Fibroblast of peridontal ligament (primary cell): ENCODE measurements at regions not wholly inside any gene's neighbourhood (a gene's known extent, or its start where the extent isn't known, plus 50 kb on each side); places are given as distances from the start of the nearest gene placed in this dataset.

ENCODE experiments used
- DNase-seq: peaks from one replicate; pipeline ENCODE4 v3.0.0-alpha.2; 2010; ENCODE audit errors: extremely low read depth

GRCh38 chr5:32504329-32504988, 59.9 kb upstream of the ZFR start:
- DNase-seq: peak; percentile 16

- DNase-seq: no peak
Observed at GRCh38 chr5:32503261-32503660, 58.7 kb upstream of the ZFR start.

GRCh38 chr5:32501071-32502002, 56.8 kb upstream of the ZFR start:
- peak; percentile 20 for DNase-seq

- DNase-seq: no peak
Observed at GRCh38 chr5:32500181-32500580, 55.6 kb upstream of the ZFR start.

GRCh38 chr5:32499261-32499660, 54.7 kb upstream of the ZFR start:
- no peak for DNase-seq

GRCh38 chr5:32498484-32498883, 53.9 kb upstream of the ZFR start:
- DNase-seq: no peak

GRCh38 chr5:32496104-32496503, 51.6 kb upstream of the ZFR start:
- DNase-seq: no peak

- DNase-seq: no peak
Observed at GRCh38 chr5:32494827-32495226, 50.3 kb upstream of the ZFR start.
